ENCODE measurements at regions not wholly inside any gene's neighbourhood (a gene's known extent, or its start where the extent isn't known, plus 50 kb on each side); places are given as distances from the start of the nearest gene placed in this dataset.

DNA sequence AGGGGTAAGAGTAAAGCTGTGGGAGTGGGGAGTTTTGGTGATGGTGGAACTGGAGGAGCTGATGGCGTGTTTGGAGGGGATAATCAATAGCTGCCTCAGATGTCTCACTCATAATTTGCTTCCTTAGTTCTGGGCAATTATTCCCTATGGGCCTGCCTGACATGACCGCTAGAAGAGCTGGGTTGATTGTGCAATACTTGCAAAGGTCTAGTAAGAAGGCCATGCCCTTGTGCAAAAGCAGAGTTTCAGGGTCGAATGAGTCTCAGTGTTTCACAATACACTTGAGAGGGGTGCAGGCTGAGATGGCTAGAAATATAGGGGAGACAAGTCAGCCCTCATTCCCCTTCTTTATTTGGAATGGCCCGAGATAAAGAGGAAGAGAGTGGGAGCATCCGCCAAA is 858.4 kb upstream of the POU3F4 start:
- TF ChIP-seq, protein P1, sequence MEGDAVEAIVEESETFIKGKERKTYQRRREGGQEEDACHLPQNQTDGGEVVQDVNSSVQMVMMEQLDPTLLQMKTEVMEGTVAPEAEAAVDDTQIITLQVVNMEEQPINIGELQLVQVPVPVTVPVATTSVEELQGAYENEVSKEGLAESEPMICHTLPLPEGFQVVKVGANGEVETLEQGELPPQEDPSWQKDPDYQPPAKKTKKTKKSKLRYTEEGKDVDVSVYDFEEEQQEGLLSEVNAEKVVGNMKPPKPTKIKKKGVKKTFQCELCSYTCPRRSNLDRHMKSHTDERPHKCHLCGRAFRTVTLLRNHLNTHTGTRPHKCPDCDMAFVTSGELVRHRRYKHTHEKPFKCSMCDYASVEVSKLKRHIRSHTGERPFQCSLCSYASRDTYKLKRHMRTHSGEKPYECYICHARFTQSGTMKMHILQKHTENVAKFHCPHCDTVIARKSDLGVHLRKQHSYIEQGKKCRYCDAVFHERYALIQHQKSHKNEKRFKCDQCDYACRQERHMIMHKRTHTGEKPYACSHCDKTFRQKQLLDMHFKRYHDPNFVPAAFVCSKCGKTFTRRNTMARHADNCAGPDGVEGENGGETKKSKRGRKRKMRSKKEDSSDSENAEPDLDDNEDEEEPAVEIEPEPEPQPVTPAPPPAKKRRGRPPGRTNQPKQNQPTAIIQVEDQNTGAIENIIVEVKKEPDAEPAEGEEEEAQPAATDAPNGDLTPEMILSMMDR (IDR thresholded peaks at IDR 0.05) = no peak
- TF ChIP-seq POLR2A (IDR thresholded peaks at IDR 0.05) = no peak

Data from thyroid gland (tissue), 4 donors.